Heart left ventricle (tissue), 13 donors: ENCODE measurements at regions not wholly inside any gene's neighbourhood (a gene's known extent, or its start where the extent isn't known, plus 50 kb on each side); places are given as distances from the start of the nearest gene placed in this dataset.

Experiments used
- POLR2A ChIP-seq, 2 donors: fragments of 450-650 bp; IDR thresholded peaks; one replicate each; pipeline ENCODE4 v1.6.1; 2017; ENCODE audit warnings: antibody characterized with exemption in 2 of 2, mild to moderate bottlenecking in 2 of 2, moderate library complexity in 2 of 2
- TF ChIP-seq, protein P1 (sequence below), 12 donors: fragments of 200-600 bp; sonication (generic) in 4 of 12; IDR thresholded peaks; one replicate each; pipeline versions ENCODE4 v1.5.0 to v1.8.0; 2018 to 2022; ENCODE audit warnings: antibody characterized with exemption in 12 of 12, mild to moderate bottlenecking in 5 of 12
- donor health status: ischemic (EF 13 %, LVEDD 7.1; RV severe dilation, severe dysfunction).
- donor health status: DM: no; HTN: yes; CAD: no.
- donor health status: DM: no; HTN: no; CAD: no.
- donor health status: ischemic (EF 25% LVEDD 6.9; RV normal size, moderate dysfunction).
- donor health status: ischemic (EF 25% LVEDD 5.7; RV mildly dilated, moderate dysfunction).
- donor health status: ischemic (EF 35%, LVEDD 5.7; RV mildly dilated, moderate dysfunction).
- donor health status: nonischemic (EF 11% LVEDD 7.7; RV severe dilation, severe dysfunction).
- donor health status: DM: yes; HTN: yes; CAD: no.
- donor health status: PGD.
- donor health status: ischemic (EF 29% LVEDD 5.4; RV normal size, mild dysfunction).
- donor health status: nonischemic (EF 23%, LVEDD 6.1; RV moderate dilation, normal function).

DNA sequence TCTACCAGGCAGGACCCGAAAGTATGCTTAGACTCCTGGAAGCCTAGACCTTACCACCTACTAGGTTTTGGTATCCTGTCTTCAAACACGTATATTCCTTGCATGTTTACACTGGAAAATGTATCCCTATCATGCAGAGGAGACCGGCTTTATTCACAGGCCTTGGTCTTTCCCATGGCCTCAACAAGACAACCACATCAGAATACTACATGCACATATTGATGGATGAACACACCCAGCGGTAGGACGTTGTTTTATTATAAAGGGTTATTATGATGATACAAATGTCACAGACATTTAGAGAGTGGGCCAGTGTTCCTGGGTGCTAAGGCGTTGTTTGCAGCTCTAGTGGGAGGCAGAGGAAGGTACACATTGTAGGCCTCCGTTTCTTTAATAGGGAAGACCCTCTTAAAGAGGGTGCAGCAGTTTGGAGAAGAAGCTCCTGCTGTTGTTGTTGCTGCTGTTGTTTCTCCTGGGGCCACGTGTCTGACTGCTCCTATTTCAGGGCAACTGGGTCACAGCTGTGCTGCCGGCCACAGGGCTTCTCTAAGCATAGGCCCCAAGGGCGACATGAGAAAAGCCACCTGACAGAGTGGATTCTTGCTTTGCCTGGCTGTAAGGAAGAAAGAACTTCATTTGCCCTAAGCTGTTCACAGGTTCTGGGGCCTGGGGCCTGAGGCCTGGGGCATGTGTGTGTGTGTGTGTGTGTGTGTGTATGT lies 98.3 kb upstream of the SASH1 start:
- TF ChIP-seq, protein P1, sequence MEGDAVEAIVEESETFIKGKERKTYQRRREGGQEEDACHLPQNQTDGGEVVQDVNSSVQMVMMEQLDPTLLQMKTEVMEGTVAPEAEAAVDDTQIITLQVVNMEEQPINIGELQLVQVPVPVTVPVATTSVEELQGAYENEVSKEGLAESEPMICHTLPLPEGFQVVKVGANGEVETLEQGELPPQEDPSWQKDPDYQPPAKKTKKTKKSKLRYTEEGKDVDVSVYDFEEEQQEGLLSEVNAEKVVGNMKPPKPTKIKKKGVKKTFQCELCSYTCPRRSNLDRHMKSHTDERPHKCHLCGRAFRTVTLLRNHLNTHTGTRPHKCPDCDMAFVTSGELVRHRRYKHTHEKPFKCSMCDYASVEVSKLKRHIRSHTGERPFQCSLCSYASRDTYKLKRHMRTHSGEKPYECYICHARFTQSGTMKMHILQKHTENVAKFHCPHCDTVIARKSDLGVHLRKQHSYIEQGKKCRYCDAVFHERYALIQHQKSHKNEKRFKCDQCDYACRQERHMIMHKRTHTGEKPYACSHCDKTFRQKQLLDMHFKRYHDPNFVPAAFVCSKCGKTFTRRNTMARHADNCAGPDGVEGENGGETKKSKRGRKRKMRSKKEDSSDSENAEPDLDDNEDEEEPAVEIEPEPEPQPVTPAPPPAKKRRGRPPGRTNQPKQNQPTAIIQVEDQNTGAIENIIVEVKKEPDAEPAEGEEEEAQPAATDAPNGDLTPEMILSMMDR (IDR thresholded peaks at IDR 0.05), result no peak
- TF ChIP-seq POLR2A (IDR thresholded peaks at IDR 0.05), result no peak
